Stimulated activated CD4-positive, alpha-beta T cell treated with anti-CD3 and anti-CD28 coated beads, Interleukin-1b, Interleukin-23, amount 100 ng/mL, for 48 hours (primary cell): ENCODE measurements at regions not wholly inside any gene's neighbourhood (a gene's known extent, or its start where the extent isn't known, plus 50 kb on each side); places are given as distances from the start of the nearest gene placed in this dataset.
"Not testable (repeated sequence)": the region's sequence is repeated elsewhere in the genome, so short reads cannot be mapped to it uniquely, and the experiment has no call there.

Experiments
- DNase-seq: peaks from one replicate; pipeline ENCODE4 v3.0.0-alpha.2; 2020

DNA sequence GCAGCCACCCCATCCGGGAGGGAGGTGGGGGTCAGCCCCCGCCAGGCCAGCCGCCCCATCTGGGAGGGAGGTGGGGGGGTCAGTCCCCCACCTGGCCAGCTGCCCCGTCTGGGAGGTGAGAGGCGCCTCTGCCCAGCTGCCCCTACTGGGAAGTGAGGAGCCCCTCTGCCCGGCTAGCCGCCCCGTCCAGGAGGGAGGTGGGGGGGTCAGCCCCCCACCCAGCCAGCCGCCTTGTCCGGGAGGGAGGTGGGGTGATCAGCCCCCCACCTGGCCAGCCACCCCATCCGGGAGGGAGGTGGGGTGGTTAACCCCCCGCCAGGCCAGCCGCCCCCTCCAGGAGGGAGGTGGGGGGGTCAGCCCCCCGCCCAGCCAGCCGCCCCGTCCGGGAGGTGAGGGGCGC, 852.4 kb upstream of the DEFB115 start:
- DNase-seq: not testable (repeated sequence)

DNA sequence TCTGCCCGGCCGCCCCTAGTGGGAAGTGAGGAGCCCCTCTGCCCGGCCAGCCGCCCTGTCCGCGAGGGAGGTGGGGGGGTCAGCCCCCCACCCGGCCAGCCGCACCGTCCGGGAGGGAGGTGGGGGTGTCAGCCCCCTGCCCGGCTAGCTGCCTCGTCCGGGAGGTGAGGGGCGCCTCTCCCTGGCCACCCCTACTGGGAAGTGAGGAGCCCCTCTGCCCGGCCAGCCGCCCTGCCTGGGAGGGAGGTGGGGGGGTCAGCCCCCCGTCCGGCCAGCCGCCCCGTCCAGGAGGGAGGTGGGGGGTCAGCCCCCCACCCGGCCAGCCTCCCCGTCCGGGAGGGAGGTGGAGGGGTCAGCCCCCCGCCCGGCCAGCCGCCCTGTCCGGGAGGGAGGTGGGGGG, 851.9 kb upstream of the DEFB115 start:
- DNase-seq: not testable (repeated sequence)

DNA sequence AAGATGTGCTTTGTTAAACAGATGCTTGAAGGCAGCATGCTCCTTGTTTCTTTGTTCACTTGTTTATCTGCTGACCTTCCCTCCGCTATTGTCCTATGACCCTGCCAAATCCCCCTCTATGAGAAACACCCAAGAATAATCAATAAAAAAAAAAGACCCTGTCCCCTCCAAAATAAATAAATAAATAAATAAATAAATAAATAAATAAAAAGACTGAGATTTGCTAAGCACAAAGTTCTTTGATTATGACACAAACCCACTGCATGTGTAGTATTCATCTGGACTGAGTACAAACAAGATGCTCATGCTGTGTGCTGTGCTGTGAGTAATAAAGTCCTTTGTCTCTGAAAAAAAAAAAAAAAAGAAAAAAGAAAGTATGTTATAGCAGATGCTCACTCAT, 851.1 kb upstream of the DEFB115 start:
- not testable (repeated sequence) for DNase-seq

DNA sequence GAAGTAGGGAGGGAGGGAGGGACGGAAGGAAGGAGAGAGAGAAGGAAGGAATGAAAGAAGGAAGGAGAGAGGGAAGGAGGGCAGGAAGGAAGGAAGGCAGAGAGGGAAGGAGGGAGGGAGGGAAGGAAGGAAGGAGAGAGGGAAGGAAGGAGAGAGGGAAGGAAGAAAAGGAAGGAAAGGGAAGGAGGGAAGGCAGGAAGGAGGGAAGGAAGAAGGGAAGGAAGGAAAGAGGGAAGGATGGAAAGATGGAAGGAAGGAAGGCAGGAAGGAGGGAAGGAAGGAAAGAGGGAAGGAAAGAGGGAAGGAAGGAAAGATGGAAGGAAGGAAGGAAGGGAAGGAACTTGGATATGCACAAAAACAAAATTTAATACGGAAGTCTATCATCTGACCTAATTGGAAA, 844.5 kb upstream of the DEFB115 start:
- DNase-seq: no peak

DNA sequence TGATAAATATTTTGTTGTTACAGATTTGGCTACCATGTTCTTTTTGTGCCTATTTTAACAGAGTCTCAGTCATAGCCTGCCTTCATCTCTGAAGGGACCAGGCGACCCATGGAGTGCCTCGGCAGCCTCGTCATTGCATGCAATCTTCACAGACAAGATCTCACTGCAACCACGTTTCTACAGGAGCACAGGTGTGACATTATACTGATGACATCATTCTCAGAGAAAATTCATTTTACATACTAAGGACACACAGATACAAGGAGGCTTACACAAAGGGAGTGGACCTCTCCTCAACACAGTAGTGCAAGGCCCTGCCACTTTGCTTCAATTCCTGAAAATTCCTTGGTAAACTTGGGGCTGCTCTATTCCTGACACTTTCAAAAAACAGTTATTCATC, 840.1 kb upstream of the DEFB115 start:
- DNase-seq: not testable (repeated sequence)

DNA sequence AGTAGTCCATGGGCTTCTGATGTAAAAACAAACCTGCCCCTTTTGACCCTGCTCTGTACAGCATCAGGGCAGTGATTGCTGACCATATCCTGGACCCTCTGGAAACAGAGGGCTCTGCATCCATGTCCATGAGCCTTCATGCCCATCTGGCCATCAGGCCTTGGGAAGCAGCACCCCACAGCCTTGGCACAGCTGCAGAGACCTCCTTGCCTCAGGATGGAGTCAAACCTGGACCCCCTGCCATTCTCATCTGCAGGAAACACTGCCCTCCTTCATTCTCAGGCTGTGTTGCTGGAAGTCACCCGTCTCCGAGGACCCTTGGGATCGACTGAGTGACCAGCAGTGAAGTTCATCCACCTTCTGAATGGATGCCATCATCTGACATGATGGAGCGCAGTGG, 839.1 kb upstream of the DEFB115 start:
- not testable (repeated sequence) for DNase-seq

DNA sequence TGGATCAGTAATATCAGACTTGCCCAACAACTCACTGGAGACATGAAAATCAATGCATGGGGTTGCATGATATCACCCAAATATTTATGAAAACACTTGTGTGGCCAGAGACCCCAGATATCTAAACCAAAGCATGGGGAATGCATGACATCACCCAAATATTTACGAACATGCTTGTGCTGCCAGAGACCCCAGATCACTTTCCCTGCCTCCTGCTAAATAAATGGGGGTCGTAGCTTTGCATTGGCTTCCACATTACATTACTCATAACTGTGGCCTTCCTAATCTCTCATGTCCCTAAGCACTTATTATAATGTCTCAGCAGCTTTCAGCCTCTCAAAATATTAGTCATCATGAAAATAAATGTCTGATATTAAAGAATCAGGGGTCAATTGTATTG, 838.0 kb upstream of the DEFB115 start:
- no peak for DNase-seq

DNA sequence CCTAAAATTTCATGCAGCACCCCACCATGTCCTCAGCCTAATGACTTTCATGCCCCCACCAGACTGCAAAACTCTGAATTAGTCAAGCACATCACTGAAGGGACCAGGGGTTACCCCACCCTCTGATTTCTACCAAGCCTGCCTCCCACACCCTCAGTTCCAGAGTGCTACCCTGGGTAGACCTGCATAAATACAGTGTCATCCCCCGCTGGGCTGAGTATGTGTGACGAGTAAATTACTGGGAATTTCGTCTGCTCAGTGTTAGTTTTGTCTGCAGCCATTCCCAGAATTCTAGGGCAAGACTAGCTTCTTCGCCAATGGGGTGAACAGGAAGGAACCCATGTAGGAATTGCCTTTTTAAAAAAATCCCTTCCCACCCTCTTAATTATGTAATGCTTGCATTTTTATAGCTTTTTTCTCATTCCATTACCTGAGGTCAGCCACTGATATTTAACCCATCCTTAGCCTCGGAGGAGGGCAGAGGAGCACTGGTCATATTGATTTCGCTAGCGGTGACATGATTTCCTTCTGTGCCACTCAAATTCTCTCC, 837.5 kb upstream of the DEFB115 start:
- not testable (repeated sequence) for DNase-seq
